ENCODE measurements at regions not wholly inside any gene's neighbourhood (a gene's known extent, or its start where the extent isn't known, plus 50 kb on each side); places are given as distances from the start of the nearest gene placed in this dataset.

GRCh38 chr3:101042996-101043686 lies 49.9 kb upstream of the ABI3BP start:
- no peak overlapping the region for H3K4me3 Mint-ChIP-seq
- H3K36me3 Mint-ChIP-seq = no peaks in the 10 kb centered on the region
- H3K4me1 Mint-ChIP-seq = no peaks in the 10 kb centered on the region
- peaks cover 19% of the 10 kb centered on the region for H3K27me3 Mint-ChIP-seq
- DNase-seq = no peak
- no peaks in the 10 kb centered on the region for H3K9me3 Mint-ChIP-seq
- no peak overlapping the region for H3K27ac Mint-ChIP-seq
